SU-DHL-6 (cell line): ENCODE measurements at regions not wholly inside any gene's neighbourhood (a gene's known extent, or its start where the extent isn't known, plus 50 kb on each side); places are given as distances from the start of the nearest gene placed in this dataset.

Experiments
- H2AFZ ChIP-seq: fragments of 200-600 bp; sonication (generic); 2 replicates; pipeline ENCODE4 v1.6.1; 2014; ENCODE audit warnings: low read depth, mild to moderate bottlenecking, moderate library complexity, mixed read lengths, antibody characterized with exemption, low read length; ENCODE audit not compliant: severe bottlenecking
- H3F3A ChIP-seq: fragments of 200-600 bp; shearing (Covaris generic); 2 replicates; pipeline ENCODE4 v1.6.0; 2016; ENCODE audit warnings: antibody characterized with exemption, mild to moderate bottlenecking; ENCODE audit not compliant: insufficient read depth
- H3K27ac ChIP-seq: fragments of 200-600 bp; sonication (generic); 2 replicates; pipeline ENCODE4 v1.5.1; 2016; ENCODE audit warnings: low read depth, mild to moderate bottlenecking, low read length, moderate library complexity, mixed read lengths
- H3K27me3 ChIP-seq: fragments of 200-600 bp; sonication (generic), shearing (Covaris generic); 2 replicates; pipeline ENCODE4 v1.6.0; 2014; ENCODE audit warnings: mild to moderate bottlenecking, low read length
- H3K36me3 ChIP-seq: fragments of 200-600 bp; sonication (generic); 2 replicates; pipeline ENCODE4 v1.6.1; 2014; ENCODE audit warnings: mild to moderate bottlenecking, low read length, mixed read lengths
- H3K4me2 ChIP-seq: fragments of 300-600, 200-600 bp; shearing (Covaris generic), sonication (generic); 2 replicates; pipeline ENCODE4 v1.6.0; 2014; ENCODE audit warnings: low read length, low read depth, mild to moderate bottlenecking; ENCODE audit not compliant: poor library complexity, severe bottlenecking
- H3K4me3 ChIP-seq: fragments of 200-600 bp; sonication (generic); 2 replicates; pipeline ENCODE4 v1.5.1; 2014; ENCODE audit warnings: antibody characterized with exemption, low read length, mild to moderate bottlenecking, mixed read lengths; ENCODE audit not compliant: insufficient read depth, poor library complexity, severe bottlenecking
- H3K79me2 ChIP-seq: fragments of 200-600 bp; sonication (generic); 2 replicates; pipeline ENCODE4 v1.6.1; 2014; ENCODE audit warnings: mild to moderate bottlenecking, low read length, moderate library complexity; ENCODE audit not compliant: insufficient read depth
- H3K9ac ChIP-seq: fragments of 200-600 bp; sonication (generic); 2 replicates; pipeline ENCODE4 v1.7.0; 2014; ENCODE audit warnings: mild to moderate bottlenecking, low read length
- H3K9me2 ChIP-seq: fragments of 200-600 bp; sonication (generic); replicated peaks from 2 replicates; pipeline ENCODE4 v1.6.1; 2014; ENCODE audit warnings: low read length; ENCODE audit not compliant: insufficient read depth
- H3K9me3 ChIP-seq: fragments of 200-600 bp; sonication (generic); 2 replicates; pipeline ENCODE4 v1.6.1; 2014; ENCODE audit warnings: low read length, mixed read lengths; ENCODE audit not compliant: insufficient read depth
- H4K20me1 ChIP-seq: fragments of 200-600 bp; sonication (generic); 2 replicates; pipeline ENCODE4 v1.6.1; 2014; ENCODE audit warnings: low read depth, mild to moderate bottlenecking, antibody characterized with exemption, low read length, moderate library complexity, mixed read lengths
- EZH2phosphoT487 ChIP-seq: fragments of 200-600 bp; sonication (generic), shearing (Covaris generic); conservative IDR thresholded peaks from 2 replicates; pipeline ENCODE4 v1.6.1; 2018; ENCODE audit warnings: mild to moderate bottlenecking, antibody characterized with exemption, low read length, moderate library complexity, mixed read lengths
- TF ChIP-seq, protein P1 (sequence below): fragments of 200-600 bp; sonication (generic); IDR thresholded peaks from one replicate; pipeline ENCODE4 v1.5.1; 2017; ENCODE audit warnings: antibody characterized with exemption, mild to moderate bottlenecking, low read length, moderate library complexity; ENCODE audit not compliant: insufficient read depth, poor library complexity, severe bottlenecking

GRCh38 chr4:173859091-173859713 lies 329.2 kb upstream of the HAND2 start:
- no peak overlapping the region for H3K4me3 ChIP-seq
- no peaks in the 10 kb centered on the region for H3F3A ChIP-seq
- no peaks in the 10 kb centered on the region for H3K27me3 ChIP-seq
- no peak overlapping the region for H3K27ac ChIP-seq
- H3K79me2 ChIP-seq, result no peaks in the 10 kb centered on the region
- no peak overlapping the region for H3K9ac ChIP-seq
- no peak for TF ChIP-seq EZH2phosphoT487
- TF ChIP-seq, protein P1, sequence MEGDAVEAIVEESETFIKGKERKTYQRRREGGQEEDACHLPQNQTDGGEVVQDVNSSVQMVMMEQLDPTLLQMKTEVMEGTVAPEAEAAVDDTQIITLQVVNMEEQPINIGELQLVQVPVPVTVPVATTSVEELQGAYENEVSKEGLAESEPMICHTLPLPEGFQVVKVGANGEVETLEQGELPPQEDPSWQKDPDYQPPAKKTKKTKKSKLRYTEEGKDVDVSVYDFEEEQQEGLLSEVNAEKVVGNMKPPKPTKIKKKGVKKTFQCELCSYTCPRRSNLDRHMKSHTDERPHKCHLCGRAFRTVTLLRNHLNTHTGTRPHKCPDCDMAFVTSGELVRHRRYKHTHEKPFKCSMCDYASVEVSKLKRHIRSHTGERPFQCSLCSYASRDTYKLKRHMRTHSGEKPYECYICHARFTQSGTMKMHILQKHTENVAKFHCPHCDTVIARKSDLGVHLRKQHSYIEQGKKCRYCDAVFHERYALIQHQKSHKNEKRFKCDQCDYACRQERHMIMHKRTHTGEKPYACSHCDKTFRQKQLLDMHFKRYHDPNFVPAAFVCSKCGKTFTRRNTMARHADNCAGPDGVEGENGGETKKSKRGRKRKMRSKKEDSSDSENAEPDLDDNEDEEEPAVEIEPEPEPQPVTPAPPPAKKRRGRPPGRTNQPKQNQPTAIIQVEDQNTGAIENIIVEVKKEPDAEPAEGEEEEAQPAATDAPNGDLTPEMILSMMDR, result no peak
- H3K9me3 ChIP-seq, result no peaks in the 10 kb centered on the region
- H3K9me2 ChIP-seq, result no peaks in the 10 kb centered on the region
- no peaks in the 10 kb centered on the region for H4K20me1 ChIP-seq
- no peaks in the 10 kb centered on the region for H3K36me3 ChIP-seq
- no peak overlapping the region for H3K4me2 ChIP-seq
- H2AFZ ChIP-seq, result no peak overlapping the region

- Histone ChIP-seq H2AFZ (no peak overlapping the region), H3K4me2 (no peak overlapping the region), H3K27me3 (no peaks in the 10 kb centered on the region), H3K79me2 (no peaks in the 10 kb centered on the region), H3K4me3 (no peak overlapping the region), H3K9ac (no peak overlapping the region), H3K36me3 (no peaks in the 10 kb centered on the region), H3K27ac (no peak overlapping the region), H4K20me1 (no peaks in the 10 kb centered on the region), H3F3A (no peaks in the 10 kb centered on the region), H3K9me3 (no peaks in the 10 kb centered on the region), H3K9me2 (no peaks in the 10 kb centered on the region)
- TF ChIP-seq, protein P1, result no peak
- TF ChIP-seq EZH2phosphoT487, result no peak
These were observed 328.4 kb upstream of the HAND2 start for GRCh38 chr4:173858471-173858870.

GRCh38 chr4:173857828-173858227 lies 327.8 kb upstream of the HAND2 start:
- no peaks in the 10 kb centered on the region for H3K36me3 ChIP-seq
- no peak overlapping the region for H2AFZ ChIP-seq
- H3K27ac ChIP-seq, result no peak overlapping the region
- H3K9me3 ChIP-seq, result no peaks in the 10 kb centered on the region
- no peaks in the 10 kb centered on the region for H3K9me2 ChIP-seq
- H3K9ac ChIP-seq, result no peak overlapping the region
- H3K27me3 ChIP-seq, result no peaks in the 10 kb centered on the region
- H4K20me1 ChIP-seq, result no peaks in the 10 kb centered on the region
- TF ChIP-seq EZH2phosphoT487, result no peak
- TF ChIP-seq, protein P1, result no peak
- H3K79me2 ChIP-seq, result no peaks in the 10 kb centered on the region
- no peaks in the 10 kb centered on the region for H3F3A ChIP-seq
- H3K4me3 ChIP-seq, result no peak overlapping the region
- no peak overlapping the region for H3K4me2 ChIP-seq
